SK-N-SH (cell line): ENCODE measurements at regions not wholly inside any gene's neighbourhood (a gene's known extent, or its start where the extent isn't known, plus 50 kb on each side); places are given as distances from the start of the nearest gene placed in this dataset.
A peak's percentile ranks its signal among the peaks of the same experiment; 100 is the strongest.

Experiments
- CTCF ChIA-PET: fragments of 300-600, 350-600 bp; formaldehyde crosslinking; extraction: SDS; loops from one replicate; lab custom pipeline; 2021; lab: Yijun Ruan, JAX
- POLR2A ChIA-PET: fragments of 350-600 bp; sonication (Branson Sonifier 250); formaldehyde crosslinking; extraction: SDS; loops from one replicate; lab custom pipeline; 2020; ENCODE audit warnings: antibody characterized with exemption, inconsistent platforms; lab: Yijun Ruan, JAX
- DNase-seq: peaks from one replicate; pipeline ENCODE4 v3.0.0; 2012
- H2AFZ ChIP-seq: fragments of 200-600 bp; sonication (generic); 2 replicates; pipeline ENCODE4 v1.8.1; 2016; ENCODE audit warnings: antibody characterized with exemption, mild to moderate bottlenecking, low read depth
- H3F3A ChIP-seq: fragments of 200-600 bp; sonication (generic); replicated peaks from 2 replicates; pipeline ENCODE3; 2016; ENCODE audit warnings: antibody characterized with exemption, mild to moderate bottlenecking; ENCODE audit not compliant: insufficient read depth
- H3K27ac ChIP-seq, 2 experiments: fragments of 200-500 bp in 1 of 2; fragments of 200-600 bp in 1 of 2; sonication (Bioruptor generic) in 1 of 2; sonication (generic), shearing (Covaris generic) in 1 of 2; 2 replicates each; pipeline versions ENCODE4 v1.5.1 to v1.6.1; 2014 to 2016; ENCODE audit warnings: low read depth in 2 of 2, inconsistent platforms in 1 of 2, low read length in 1 of 2, mild to moderate bottlenecking in 1 of 2, mixed read lengths in 1 of 2
- H3K27me3 ChIP-seq: fragments of 200-600 bp; sonication (generic), shearing (Covaris generic); 2 replicates; pipeline ENCODE4 v1.6.1; 2016; ENCODE audit warnings: mixed run types; ENCODE audit not compliant: insufficient read depth
- H3K36me3 ChIP-seq, 2 experiments: fragments of 200-500 bp in 1 of 2; fragments of 200-600 bp in 1 of 2; sonication (Bioruptor generic) in 1 of 2; sonication (generic) in 1 of 2; replicated peaks in 1 of 2; 2 replicates each; pipeline versions ENCODE3 to v1.5.1; 2014 to 2016; ENCODE audit warnings: low read length in 1 of 2, mild to moderate bottlenecking in 1 of 2; ENCODE audit not compliant: insufficient read depth in 2 of 2, control insufficient read depth in 1 of 2
- H3K4me1 ChIP-seq, 2 experiments: fragments of 200-500 bp in 1 of 2; fragments of 200-600 bp in 1 of 2; sonication (Bioruptor generic) in 1 of 2; sonication (generic), shearing (Covaris generic) in 1 of 2; 2 replicates each; pipeline versions ENCODE4 v1.5.1 to v1.6.1; 2014 to 2016; ENCODE audit warnings: low read depth in 1 of 2, low read length in 1 of 2, mixed run types in 1 of 2; ENCODE audit not compliant: insufficient read depth in 2 of 2, control insufficient read depth in 1 of 2
- H3K4me2 ChIP-seq: fragments of 200-600 bp; sonication (generic), shearing (Covaris generic); 2 replicates; pipeline ENCODE4 v1.6.1; 2017; ENCODE audit warnings: mixed run types
- H3K4me3 ChIP-seq, 2 experiments: fragments of 200-500 bp in 1 of 2; fragments of 200-600 bp in 1 of 2; sonication (Bioruptor generic) in 1 of 2; sonication (generic), shearing (Covaris generic) in 1 of 2; 2 replicates each; pipeline versions ENCODE4 v1.5.1 to v1.8.1; 2014 to 2016; ENCODE audit warnings: low read depth in 2 of 2, inconsistent platforms in 1 of 2, low read length in 1 of 2, mild to moderate bottlenecking in 1 of 2, mixed read lengths in 1 of 2, moderate library complexity in 1 of 2
- H3K79me2 ChIP-seq: fragments of 200-600 bp; sonication (generic); 2 replicates; pipeline ENCODE4 v1.8.1; 2017; ENCODE audit warnings: mild to moderate bottlenecking; ENCODE audit not compliant: insufficient read depth
- H3K9ac ChIP-seq: fragments of 200-600 bp; sonication (generic); 2 replicates; pipeline ENCODE4 v1.6.1; 2017; ENCODE audit warnings: mixed run types
- H3K9me2 ChIP-seq: fragments of 200-600 bp; sonication (generic); 2 replicates; pipeline ENCODE4 v1.6.1; 2017; ENCODE audit warnings: mixed run types
- H3K9me3 ChIP-seq: fragments of 200-600 bp; sonication (generic); 2 replicates; pipeline ENCODE4 v1.6.1; 2017; ENCODE audit warnings: mixed run types, mild to moderate bottlenecking, moderate library complexity
- H4K20me1 ChIP-seq: fragments of 200-600 bp; sonication (generic); 2 replicates; pipeline ENCODE4 v1.6.1; 2017; ENCODE audit warnings: mild to moderate bottlenecking, mixed run types; ENCODE audit not compliant: insufficient read depth
- CHD2 ChIP-seq: fragments of 150-350 bp; IDR thresholded peaks from 2 replicates; pipeline ENCODE4 v1.6.1; 2018; ENCODE audit warnings: low read length; ENCODE audit not compliant: partially characterized antibody
- FOSL2 ChIP-seq: IDR thresholded peaks from 2 replicates; pipeline ENCODE4 v1.4.0; 2012; ENCODE audit warnings: low read depth, mild to moderate bottlenecking, moderate library complexity, borderline replicate concordance
- FOXM1 ChIP-seq: IDR thresholded peaks from 2 replicates; pipeline ENCODE4 v1.4.0; 2012; ENCODE audit warnings: low read depth, mild to moderate bottlenecking
- GATA2 ChIP-seq: sonication (generic); formaldehyde crosslinking; IDR thresholded peaks from 2 replicates; pipeline ENCODE4 v1.5.0; 2020; ENCODE audit warnings: mild to moderate bottlenecking, missing genetic modification reagents
- JUND ChIP-seq: IDR thresholded peaks from 2 replicates; pipeline ENCODE4 v1.4.0; 2012
- MXI1 ChIP-seq: IDR thresholded peaks from 2 replicates; pipeline ENCODE4 v1.6.1; 2012; ENCODE audit warnings: mild to moderate bottlenecking, low read depth, low read length, improper control_type of control experiment
- NFIC ChIP-seq: IDR thresholded peaks from 2 replicates; pipeline ENCODE4 v1.4.0; 2012; ENCODE audit warnings: borderline replicate concordance
- NRF1 ChIP-seq: IDR thresholded peaks from 2 replicates; pipeline ENCODE4 v1.6.1; 2012; ENCODE audit warnings: low read depth, mild to moderate bottlenecking, low read length
- PBX3 ChIP-seq: IDR thresholded peaks from 2 replicates; pipeline ENCODE4; 2012
- POLR2AphosphoS5 ChIP-seq: IDR thresholded peaks from 2 replicates; pipeline ENCODE4 v1.6.1; 2012; ENCODE audit warnings: low read depth, low read length
- RCOR1 ChIP-seq: fragments of 150-350 bp; IDR thresholded peaks from 2 replicates; pipeline ENCODE4 v1.6.1; 2017; ENCODE audit warnings: antibody characterized with exemption, low read length
- REST ChIP-seq: IDR thresholded peaks from 2 replicates; pipeline ENCODE4 v1.6.1; 2012; ENCODE audit warnings: mild to moderate bottlenecking, low read depth, low read length, moderate library complexity
- RFX5 ChIP-seq: IDR thresholded peaks from 2 replicates; pipeline ENCODE4 v1.6.1; 2012; ENCODE audit warnings: mild to moderate bottlenecking, improper control_type of control experiment, low read length
- SIN3A ChIP-seq: IDR thresholded peaks from 2 replicates; pipeline ENCODE4 v1.6.1; 2012; ENCODE audit warnings: low read depth, mild to moderate bottlenecking, low read length, moderate library complexity, borderline replicate concordance
- SMC3 ChIP-seq: IDR thresholded peaks from 2 replicates; pipeline ENCODE4 v1.6.1; 2012; ENCODE audit warnings: low read depth, low read length, improper control_type of control experiment
- USF1 ChIP-seq: IDR thresholded peaks from 2 replicates; pipeline ENCODE4 v1.4.0; 2012; ENCODE audit warnings: low read depth, borderline replicate concordance
- WGBS: methylation state at CpG from one replicate; pipeline ENCODE4 v1.1.6; 2017; ENCODE audit warnings: low lambda C conversion rate; 5-methylcytosine and 5-hydroxymethylcytosine counted together

DNA sequence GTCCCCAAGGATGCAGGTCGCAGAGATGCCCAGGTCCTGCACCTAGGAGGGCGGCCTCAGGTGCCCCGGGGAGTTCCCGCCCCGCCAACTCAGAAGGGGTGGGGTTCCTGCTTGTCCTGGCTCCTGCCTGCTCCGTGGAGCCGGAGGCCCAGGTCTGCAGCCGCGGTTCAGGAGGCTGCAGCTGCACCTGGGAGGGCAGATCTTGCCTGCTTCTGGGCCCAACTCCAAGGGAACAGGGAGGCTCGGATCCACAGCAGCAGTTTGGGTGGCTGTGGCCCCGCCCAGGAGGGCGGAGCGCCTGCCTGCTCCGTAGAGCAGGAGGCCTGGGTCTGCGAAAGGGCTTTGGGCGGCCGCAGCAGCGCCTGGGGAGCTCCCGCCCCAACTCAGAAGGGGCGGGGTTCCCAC is 108.2 kb upstream of the EGR2 start:
- H4K20me1 ChIP-seq, result no peaks in the 10 kb centered on the region
- no peaks in the 10 kb centered on the region for H3K9me2 ChIP-seq
- H2AFZ ChIP-seq, result no peak overlapping the region
- H3K4me3 ChIP-seq, result no peak overlapping the region
- DNase-seq, result peak; percentile 23
- ChIA-PET POLR2A (no interaction called here), CTCF (no interaction called here)
- no peaks in the 10 kb centered on the region for H3K27me3 ChIP-seq
- H3F3A ChIP-seq, result no peaks in the 10 kb centered on the region
- no peak overlapping the region for H3K4me2 ChIP-seq
- WGBS, result 54% methylated on average over 11 of the region's 20 CpGs
- no peak overlapping the region for H3K9ac ChIP-seq
- no peak for TF ChIP-seq MXI1
- no peak for TF ChIP-seq GATA2 (CRISPR knock-in tag)
- TF ChIP-seq REST, result no peak
- no peak for TF ChIP-seq RFX5
- TF ChIP-seq POLR2AphosphoS5, result no peak
- no peak for TF ChIP-seq SMC3
- no peak for TF ChIP-seq SIN3A
- H3K27ac ChIP-seq, result no peak overlapping the region
- no peaks in the 10 kb centered on the region for H3K4me1 ChIP-seq
- no peaks in the 10 kb centered on the region for H3K9me3 ChIP-seq
- no peaks in the 10 kb centered on the region for H3K36me3 ChIP-seq
- H3K79me2 ChIP-seq, result no peaks in the 10 kb centered on the region

GRCh38 chr10:62919776-62920175 is 103.6 kb upstream of the EGR2 start:
- H4K20me1 ChIP-seq, result no peaks in the 10 kb centered on the region
- POLR2A ChIA-PET, result no interaction called here
- TF ChIP-seq FOXM1, result no peak
- TF ChIP-seq POLR2AphosphoS5, result no peak
- no peak for TF ChIP-seq CHD2
- TF ChIP-seq PBX3, result no peak
- TF ChIP-seq FOSL2, result no peak
- TF ChIP-seq USF1, result no peak
- TF ChIP-seq SIN3A, result no peak
- no peak for TF ChIP-seq NFIC
- no peak for TF ChIP-seq GATA2 (CRISPR knock-in tag)
- TF ChIP-seq RCOR1, result no peak
- no peak for TF ChIP-seq JUND
- TF ChIP-seq NRF1, result no peak
- TF ChIP-seq, all 33 proteins: peak for 0
- Histone ChIP-seq H3K4me1 (no peaks in the 10 kb centered on the region; a peak in 1 of 4 replicates), H3K27ac (no peak overlapping the region), H3K27me3 (no peaks in the 10 kb centered on the region), H3F3A (no peaks in the 10 kb centered on the region), H3K4me3 (no peak overlapping the region), H2AFZ (no peak overlapping the region), H3K9me3 (no peaks in the 10 kb centered on the region), H3K9ac (no peak overlapping the region), H3K79me2 (no peaks in the 10 kb centered on the region), H3K4me2 (no peak overlapping the region), H3K9me2 (no peaks in the 10 kb centered on the region), H3K36me3 (no peaks in the 10 kb centered on the region)
- CTCF ChIA-PET, result no interaction called here
- DNase-seq, result no peak
- WGBS, result 86% methylated on average over 3 of the region's 3 CpGs
